H1 (cell line): ENCODE measurements at regions not wholly inside any gene's neighbourhood (a gene's known extent, or its start where the extent isn't known, plus 50 kb on each side); places are given as distances from the start of the nearest gene placed in this dataset.

ENCODE experiments used
- CTCF ChIA-PET: fragments of 300-600 bp; sonication (Branson Sonifier 250); formaldehyde crosslinking; loops from one replicate; lab custom pipeline; 2021; ENCODE audit not compliant: partially characterized antibody; lab: Charles Lee
- POLR2A ChIA-PET: fragments of 300-600 bp; sonication (Branson Sonifier 250); formaldehyde crosslinking; loops from one replicate; lab custom pipeline; 2021; ENCODE audit warnings: inconsistent platforms; ENCODE audit not compliant: partially characterized antibody; lab: Charles Lee
- DNase-seq, 2 experiments: peaks; one replicate each; pipeline versions ENCODE4 v3.0.0 to v3.0.0-alpha.2; 2010 to 2022; ENCODE audit warnings: low spot score in 2 of 2, low read depth in 1 of 2, mixed read lengths in 1 of 2
- FAIRE-seq: peaks from 2 replicates; lab custom pipeline; 2011; peaks lifted over from hg19 to GRCh38; lab: Jason Lieb, UNC
- H2AFZ ChIP-seq: 2 replicates; pipeline ENCODE4 v1.8.1; 2012; ENCODE audit warnings: low read length, inconsistent platforms
- H2AK5ac ChIP-seq: 2 replicates; pipeline ENCODE4 v1.6.1; 2013; ENCODE audit warnings: low read depth, low read length
- H2BK120ac ChIP-seq: replicated peaks from 2 replicates; pipeline ENCODE3; 2013; ENCODE audit warnings: low read depth, low read length, inconsistent platforms
- H2BK12ac ChIP-seq: 2 replicates; pipeline ENCODE4 v1.6.1; 2013; ENCODE audit warnings: low read depth, low read length
- H2BK15ac ChIP-seq: 2 replicates; pipeline ENCODE4 v1.6.1; 2013; ENCODE audit warnings: low read length
- H2BK20ac ChIP-seq: 2 replicates; pipeline ENCODE4 v1.6.1; 2013; ENCODE audit warnings: low read length
- H2BK5ac ChIP-seq: 2 replicates; pipeline ENCODE4 v1.6.1; 2013; ENCODE audit warnings: low read depth, low read length
- H3K14ac ChIP-seq: 2 replicates; pipeline ENCODE4 v1.6.1; 2013; ENCODE audit warnings: inconsistent platforms; ENCODE audit not compliant: insufficient read length
- H3K18ac ChIP-seq: 2 replicates; pipeline ENCODE4 v1.6.1; 2013; ENCODE audit warnings: low read length; ENCODE audit errors: extremely low read depth
- H3K23ac ChIP-seq: 2 replicates; pipeline ENCODE4 v1.6.1; 2013; ENCODE audit warnings: inconsistent platforms; ENCODE audit not compliant: insufficient read length
- H3K23me2 ChIP-seq: 2 replicates; pipeline ENCODE4 v1.6.1; 2013; ENCODE audit warnings: low read depth, low read length
- H3K27ac ChIP-seq: 2 replicates; pipeline ENCODE4 v1.6.1; 2011; ENCODE audit warnings: low read depth, low read length, inconsistent platforms
- H3K27me3 ChIP-seq, 4 experiments: replicated peaks in 1 of 4; 1 replicate in 1 of 4; 2 replicates in 3 of 4; pipeline versions ENCODE4 v1.6.1 to v1.8.1; 2011 to 2013; ENCODE audit warnings: low read length in 3 of 4, mild to moderate bottlenecking in 3 of 4, inconsistent platforms in 2 of 4, mixed read lengths in 2 of 4, moderate library complexity in 1 of 4; ENCODE audit not compliant: control insufficient read depth in 3 of 4, insufficient read depth in 3 of 4; ENCODE audit errors: extremely low read depth in 1 of 4
- H3K36me3 ChIP-seq, 4 experiments: 2 replicates each; pipeline versions ENCODE4 v1.6.1 to v1.8.1; 2011 to 2013; ENCODE audit warnings: mild to moderate bottlenecking in 4 of 4, low read length in 3 of 4, moderate library complexity in 2 of 4, control low read depth in 1 of 4, inconsistent platforms in 1 of 4; ENCODE audit not compliant: insufficient read depth in 4 of 4, control insufficient read depth in 2 of 4
- H3K4ac ChIP-seq: replicated peaks from 2 replicates; pipeline ENCODE3; 2013; ENCODE audit warnings: low read length, low read depth, mixed read lengths, inconsistent platforms; ENCODE audit not compliant: insufficient read length
- H3K4me1 ChIP-seq, 4 experiments: replicated peaks in 1 of 4; 1 replicate in 1 of 4; 2 replicates in 3 of 4; pipeline versions ENCODE4 v1.6.1 to v1.8.1; 2011 to 2013; ENCODE audit warnings: low read length in 3 of 4, inconsistent platforms in 2 of 4, mixed read lengths in 1 of 4; ENCODE audit not compliant: insufficient read depth in 4 of 4, control insufficient read depth in 3 of 4
- H3K4me2 ChIP-seq, 2 experiments: 2 replicates each; pipeline versions ENCODE4 v1.6.1 to v1.8.1; 2011 to 2013; ENCODE audit warnings: low read depth in 2 of 2, low read length in 2 of 2, control low read depth in 1 of 2, inconsistent platforms in 1 of 2, mild to moderate bottlenecking in 1 of 2; ENCODE audit not compliant: insufficient read depth in 1 of 2
- H3K4me3 ChIP-seq, 4 experiments: fragments of 200-600, 300-600 bp in 1 of 4; sonication (generic), shearing (Covaris generic), sonication (Bioruptor Twin) in 1 of 4; 2 replicates each; pipeline versions ENCODE4 v1.5.1 to v1.8.1; 2011 to 2016; ENCODE audit warnings: low read length in 4 of 4, low read depth in 3 of 4, control low read depth in 2 of 4, inconsistent platforms in 2 of 4, mild to moderate bottlenecking in 2 of 4, mixed read lengths in 1 of 4, moderate library complexity in 1 of 4; ENCODE audit not compliant: insufficient read depth in 2 of 4; ENCODE audit errors: extremely low read depth in 1 of 4
- H3K56ac ChIP-seq: replicated peaks from 2 replicates; pipeline ENCODE3; 2013; ENCODE audit warnings: low read depth, mild to moderate bottlenecking, mixed read lengths, low read length, inconsistent platforms; ENCODE audit not compliant: insufficient read length
- H3K79me1 ChIP-seq: 2 replicates; pipeline ENCODE4 v1.6.1; 2013; ENCODE audit warnings: low read depth, low read length, control low read depth
- H3K79me2 ChIP-seq, 2 experiments: 2 replicates each; pipeline versions ENCODE4 v1.6.1 to v1.8.1; 2012 to 2013; ENCODE audit warnings: low read length in 2 of 2, mild to moderate bottlenecking in 2 of 2, inconsistent platforms in 1 of 2; ENCODE audit not compliant: insufficient read depth in 2 of 2, control insufficient read depth in 1 of 2
- H3K9ac ChIP-seq, 4 experiments: replicated peaks in 1 of 4; 1 replicate in 1 of 4; 2 replicates in 3 of 4; pipeline versions ENCODE4 v1.6.1 to v1.8.1; 2011 to 2013; ENCODE audit warnings: low read depth in 3 of 4, low read length in 3 of 4, control low read depth in 2 of 4, mild to moderate bottlenecking in 2 of 4, moderate library complexity in 2 of 4, inconsistent platforms in 1 of 4; ENCODE audit errors: extremely low read depth in 1 of 4
- H3K9me3 ChIP-seq, 2 experiments: 2 replicates each; pipeline versions ENCODE4 v1.6.1 to v1.8.1; 2012 to 2013; ENCODE audit warnings: mild to moderate bottlenecking in 2 of 2, moderate library complexity in 2 of 2, control low read depth in 1 of 2, inconsistent platforms in 1 of 2, low read depth in 1 of 2, low read length in 1 of 2, mixed read lengths in 1 of 2; ENCODE audit not compliant: insufficient read depth in 2 of 2
- H4K20me1 ChIP-seq, 2 experiments: replicated peaks in 1 of 2; 2 replicates each; pipeline versions ENCODE3 to v1.8.1; 2011 to 2013; ENCODE audit warnings: inconsistent platforms in 2 of 2, low read length in 2 of 2, mild to moderate bottlenecking in 1 of 2; ENCODE audit not compliant: insufficient read depth in 2 of 2, control insufficient read depth in 1 of 2
- H4K5ac ChIP-seq: 2 replicates; pipeline ENCODE4 v1.6.1; 2013; ENCODE audit warnings: low read length, low read depth, mixed read lengths, inconsistent platforms; ENCODE audit not compliant: insufficient read length
- H4K8ac ChIP-seq: 2 replicates; pipeline ENCODE4 v1.8.0; 2013; ENCODE audit warnings: mild to moderate bottlenecking, moderate library complexity, low read length, inconsistent platforms; ENCODE audit not compliant: insufficient read depth; ENCODE audit errors: extremely low read depth
- H4K91ac ChIP-seq: replicated peaks from 2 replicates; pipeline ENCODE3; 2013; ENCODE audit warnings: low read length, mixed read lengths, inconsistent platforms; ENCODE audit not compliant: insufficient read length
- CREB1 ChIP-seq: IDR thresholded peaks from 2 replicates; pipeline ENCODE4 v1.6.1; 2012; ENCODE audit warnings: inconsistent platforms
- GTF2F1 ChIP-seq: IDR thresholded peaks from 2 replicates; pipeline ENCODE4 v1.6.1; 2012; ENCODE audit warnings: low read depth, low read length, improper control_type of control experiment, borderline replicate concordance
- WGBS, 2 experiments: shearing (Covaris generic) in 1 of 2; methylation state at CpG; one replicate each; pipeline versions ENCODE4 v1.1.6 to v1.1.7; 2013 to 2015; ENCODE audit warnings: low lambda C conversion rate in 2 of 2, mixed read lengths in 2 of 2, inconsistent platforms in 1 of 2, low coverage in 1 of 2, missing lambda C conversion rate in 1 of 2; ENCODE audit not compliant: insufficient replicate concordance in 2 of 2, insufficient coverage in 1 of 2, insufficient read length in 1 of 2; ENCODE audit errors: extremely low coverage in 1 of 2, missing lambda C conversion rate in 1 of 2; 5-methylcytosine and 5-hydroxymethylcytosine counted together

GRCh38 chr11:115626414-115626813, 122.2 kb upstream of the CADM1 start:
- Histone ChIP-seq H3K4ac (no peak overlapping the region), H4K8ac (no peak overlapping the region), H3K79me1 (no peaks in the 10 kb centered on the region), H4K20me1 (no peaks in the 10 kb centered on the region), H3K27ac (no peak overlapping the region), H3K36me3 (no peaks in the 10 kb centered on the region), H4K5ac (no peak overlapping the region), H3K9me3 (no peaks in the 10 kb centered on the region), H2AFZ (no peak overlapping the region), H3K18ac (no peak overlapping the region)
- TF ChIP-seq CREB1 (no peak), GTF2F1 (no peak)
- TF ChIP-seq, all 59 proteins: peak for 0
- FAIRE-seq (no peak), DNase-seq (no peak)
- Histone ChIP-seq H2BK15ac (no peak overlapping the region), H3K4me1 (peaks cover 0 to 3% (median 1%) of the 10 kb centered on the region in 4 experiments; a peak in 6 of 7 replicates), H3K4me3 (no peak overlapping the region), H2BK12ac (no peak overlapping the region), H3K4me2 (no peak overlapping the region), H4K91ac (no peak overlapping the region), H3K27me3 (peaks cover 0 to 2% (median 0%) of the 10 kb centered on the region in 4 experiments; a peak in 1 of 7 replicates), H3K14ac (no peak overlapping the region), H3K79me2 (no peaks in the 10 kb centered on the region), H3K9ac (no peak overlapping the region), H2AK5ac (no peak overlapping the region), H2BK5ac (no peak overlapping the region), H3K56ac (no peak overlapping the region), H2BK20ac (no peak overlapping the region), H2BK120ac (no peak overlapping the region), H3K23me2 (no peaks in the 10 kb centered on the region), H3K23ac (no peak overlapping the region)
- POLR2A ChIA-PET, result interaction anchor here (1.2 kb wide), 1 partner anchor 17 kb away, joined by 4 read pairs; no protein-coding TSS in a partner anchor
- CTCF ChIA-PET, result interaction anchor here (1.0 to 2.3 kb wide), 9 partner anchors 9 to 323 kb away, joined by 3 to 6 read pairs (median 3); no protein-coding TSS in a partner anchor
- 84% methylated on average over 2 of the region's 2 CpGs; no CpG with 5 or more reads in 1 of the 2 experiments for WGBS, 2 experiments
